H1 (cell line): ENCODE measurements at regions not wholly inside any gene's neighbourhood (a gene's known extent, or its start where the extent isn't known, plus 50 kb on each side); places are given as distances from the start of the nearest gene placed in this dataset.

Experiments used
- CTCF ChIA-PET: fragments of 300-600 bp; sonication (Branson Sonifier 250); formaldehyde crosslinking; loops from one replicate; lab custom pipeline; 2021; ENCODE audit not compliant: partially characterized antibody; lab: Charles Lee
- POLR2A ChIA-PET: fragments of 300-600 bp; sonication (Branson Sonifier 250); formaldehyde crosslinking; loops from one replicate; lab custom pipeline; 2021; ENCODE audit warnings: inconsistent platforms; ENCODE audit not compliant: partially characterized antibody; lab: Charles Lee
- DNase-seq, 2 experiments: peaks; one replicate each; pipeline versions ENCODE4 v3.0.0 to v3.0.0-alpha.2; 2010 to 2022; ENCODE audit warnings: low spot score in 2 of 2, low read depth in 1 of 2, mixed read lengths in 1 of 2
- FAIRE-seq: peaks from 2 replicates; lab custom pipeline; 2011; peaks lifted over from hg19 to GRCh38; lab: Jason Lieb, UNC
- H2AFZ ChIP-seq: 2 replicates; pipeline ENCODE4 v1.8.1; 2012; ENCODE audit warnings: low read length, inconsistent platforms
- H2AK5ac ChIP-seq: 2 replicates; pipeline ENCODE4 v1.6.1; 2013; ENCODE audit warnings: low read depth, low read length
- H2BK120ac ChIP-seq: replicated peaks from 2 replicates; pipeline ENCODE3; 2013; ENCODE audit warnings: low read depth, low read length, inconsistent platforms
- H2BK12ac ChIP-seq: 2 replicates; pipeline ENCODE4 v1.6.1; 2013; ENCODE audit warnings: low read depth, low read length
- H2BK15ac ChIP-seq: 2 replicates; pipeline ENCODE4 v1.6.1; 2013; ENCODE audit warnings: low read length
- H2BK20ac ChIP-seq: 2 replicates; pipeline ENCODE4 v1.6.1; 2013; ENCODE audit warnings: low read length
- H2BK5ac ChIP-seq: 2 replicates; pipeline ENCODE4 v1.6.1; 2013; ENCODE audit warnings: low read depth, low read length
- H3K14ac ChIP-seq: 2 replicates; pipeline ENCODE4 v1.6.1; 2013; ENCODE audit warnings: inconsistent platforms; ENCODE audit not compliant: insufficient read length
- H3K18ac ChIP-seq: 2 replicates; pipeline ENCODE4 v1.6.1; 2013; ENCODE audit warnings: low read length; ENCODE audit errors: extremely low read depth
- H3K23ac ChIP-seq: 2 replicates; pipeline ENCODE4 v1.6.1; 2013; ENCODE audit warnings: inconsistent platforms; ENCODE audit not compliant: insufficient read length
- H3K23me2 ChIP-seq: 2 replicates; pipeline ENCODE4 v1.6.1; 2013; ENCODE audit warnings: low read depth, low read length
- H3K27ac ChIP-seq: 2 replicates; pipeline ENCODE4 v1.6.1; 2011; ENCODE audit warnings: low read depth, low read length, inconsistent platforms
- H3K27me3 ChIP-seq, 4 experiments: replicated peaks in 1 of 4; 1 replicate in 1 of 4; 2 replicates in 3 of 4; pipeline versions ENCODE4 v1.6.1 to v1.8.1; 2011 to 2013; ENCODE audit warnings: low read length in 3 of 4, mild to moderate bottlenecking in 3 of 4, inconsistent platforms in 2 of 4, mixed read lengths in 2 of 4, moderate library complexity in 1 of 4; ENCODE audit not compliant: control insufficient read depth in 3 of 4, insufficient read depth in 3 of 4; ENCODE audit errors: extremely low read depth in 1 of 4
- H3K36me3 ChIP-seq, 4 experiments: 2 replicates each; pipeline versions ENCODE4 v1.6.1 to v1.8.1; 2011 to 2013; ENCODE audit warnings: mild to moderate bottlenecking in 4 of 4, low read length in 3 of 4, moderate library complexity in 2 of 4, control low read depth in 1 of 4, inconsistent platforms in 1 of 4; ENCODE audit not compliant: insufficient read depth in 4 of 4, control insufficient read depth in 2 of 4
- H3K4ac ChIP-seq: replicated peaks from 2 replicates; pipeline ENCODE3; 2013; ENCODE audit warnings: low read length, low read depth, mixed read lengths, inconsistent platforms; ENCODE audit not compliant: insufficient read length
- H3K4me1 ChIP-seq, 4 experiments: replicated peaks in 1 of 4; 1 replicate in 1 of 4; 2 replicates in 3 of 4; pipeline versions ENCODE4 v1.6.1 to v1.8.1; 2011 to 2013; ENCODE audit warnings: low read length in 3 of 4, inconsistent platforms in 2 of 4, mixed read lengths in 1 of 4; ENCODE audit not compliant: insufficient read depth in 4 of 4, control insufficient read depth in 3 of 4
- H3K4me2 ChIP-seq, 2 experiments: 2 replicates each; pipeline versions ENCODE4 v1.6.1 to v1.8.1; 2011 to 2013; ENCODE audit warnings: low read depth in 2 of 2, low read length in 2 of 2, control low read depth in 1 of 2, inconsistent platforms in 1 of 2, mild to moderate bottlenecking in 1 of 2; ENCODE audit not compliant: insufficient read depth in 1 of 2
- H3K4me3 ChIP-seq, 4 experiments: fragments of 200-600, 300-600 bp in 1 of 4; sonication (generic), shearing (Covaris generic), sonication (Bioruptor Twin) in 1 of 4; 2 replicates each; pipeline versions ENCODE4 v1.5.1 to v1.8.1; 2011 to 2016; ENCODE audit warnings: low read length in 4 of 4, low read depth in 3 of 4, control low read depth in 2 of 4, inconsistent platforms in 2 of 4, mild to moderate bottlenecking in 2 of 4, mixed read lengths in 1 of 4, moderate library complexity in 1 of 4; ENCODE audit not compliant: insufficient read depth in 2 of 4; ENCODE audit errors: extremely low read depth in 1 of 4
- H3K56ac ChIP-seq: replicated peaks from 2 replicates; pipeline ENCODE3; 2013; ENCODE audit warnings: low read depth, mild to moderate bottlenecking, mixed read lengths, low read length, inconsistent platforms; ENCODE audit not compliant: insufficient read length
- H3K79me1 ChIP-seq: 2 replicates; pipeline ENCODE4 v1.6.1; 2013; ENCODE audit warnings: low read depth, low read length, control low read depth
- H3K79me2 ChIP-seq, 2 experiments: 2 replicates each; pipeline versions ENCODE4 v1.6.1 to v1.8.1; 2012 to 2013; ENCODE audit warnings: low read length in 2 of 2, mild to moderate bottlenecking in 2 of 2, inconsistent platforms in 1 of 2; ENCODE audit not compliant: insufficient read depth in 2 of 2, control insufficient read depth in 1 of 2
- H3K9ac ChIP-seq, 4 experiments: replicated peaks in 1 of 4; 1 replicate in 1 of 4; 2 replicates in 3 of 4; pipeline versions ENCODE4 v1.6.1 to v1.8.1; 2011 to 2013; ENCODE audit warnings: low read depth in 3 of 4, low read length in 3 of 4, control low read depth in 2 of 4, mild to moderate bottlenecking in 2 of 4, moderate library complexity in 2 of 4, inconsistent platforms in 1 of 4; ENCODE audit errors: extremely low read depth in 1 of 4
- H3K9me3 ChIP-seq, 2 experiments: 2 replicates each; pipeline versions ENCODE4 v1.6.1 to v1.8.1; 2012 to 2013; ENCODE audit warnings: mild to moderate bottlenecking in 2 of 2, moderate library complexity in 2 of 2, control low read depth in 1 of 2, inconsistent platforms in 1 of 2, low read depth in 1 of 2, low read length in 1 of 2, mixed read lengths in 1 of 2; ENCODE audit not compliant: insufficient read depth in 2 of 2
- H4K20me1 ChIP-seq, 2 experiments: replicated peaks in 1 of 2; 2 replicates each; pipeline versions ENCODE3 to v1.8.1; 2011 to 2013; ENCODE audit warnings: inconsistent platforms in 2 of 2, low read length in 2 of 2, mild to moderate bottlenecking in 1 of 2; ENCODE audit not compliant: insufficient read depth in 2 of 2, control insufficient read depth in 1 of 2
- H4K5ac ChIP-seq: 2 replicates; pipeline ENCODE4 v1.6.1; 2013; ENCODE audit warnings: low read length, low read depth, mixed read lengths, inconsistent platforms; ENCODE audit not compliant: insufficient read length
- H4K8ac ChIP-seq: 2 replicates; pipeline ENCODE4 v1.8.0; 2013; ENCODE audit warnings: mild to moderate bottlenecking, moderate library complexity, low read length, inconsistent platforms; ENCODE audit not compliant: insufficient read depth; ENCODE audit errors: extremely low read depth
- H4K91ac ChIP-seq: replicated peaks from 2 replicates; pipeline ENCODE3; 2013; ENCODE audit warnings: low read length, mixed read lengths, inconsistent platforms; ENCODE audit not compliant: insufficient read length
- EP300 ChIP-seq, 2 experiments: IDR thresholded peaks; 1 replicate in 1 of 2; 2 replicates in 1 of 2; pipeline ENCODE4 v1.6.1; 2011 to 2012; ENCODE audit warnings: low read depth in 2 of 2, low read length in 2 of 2, mild to moderate bottlenecking in 2 of 2, borderline replicate concordance in 1 of 2, inconsistent platforms in 1 of 2, moderate library complexity in 1 of 2
- HDAC6 ChIP-seq: IDR thresholded peaks from one replicate; pipeline ENCODE4 v1.7.1; 2012; ENCODE audit warnings: low read depth, mild to moderate bottlenecking, inconsistent platforms, low read length, moderate library complexity
- WGBS, 2 experiments: shearing (Covaris generic) in 1 of 2; methylation state at CpG; one replicate each; pipeline versions ENCODE4 v1.1.6 to v1.1.7; 2013 to 2015; ENCODE audit warnings: low lambda C conversion rate in 2 of 2, mixed read lengths in 2 of 2, inconsistent platforms in 1 of 2, low coverage in 1 of 2, missing lambda C conversion rate in 1 of 2; ENCODE audit not compliant: insufficient replicate concordance in 2 of 2, insufficient coverage in 1 of 2, insufficient read length in 1 of 2; ENCODE audit errors: extremely low coverage in 1 of 2, missing lambda C conversion rate in 1 of 2; 5-methylcytosine and 5-hydroxymethylcytosine counted together

- DNase-seq (no peak), FAIRE-seq (no peak)
- Histone ChIP-seq H2BK5ac (no peak overlapping the region), H3K56ac (no peak overlapping the region), H3K27me3 (no peaks in the 10 kb centered on the region), H3K23me2 (no peaks in the 10 kb centered on the region), H3K9ac (no peak overlapping the region), H3K4ac (no peak overlapping the region), H3K4me1 (peaks cover 0 to 4% (median 2%) of the 10 kb centered on the region in 4 experiments; a peak in 4 of 7 replicates), H3K27ac (no peak overlapping the region), H3K4me2 (no peak overlapping the region), H2BK20ac (no peak overlapping the region), H3K79me2 (no peaks in the 10 kb centered on the region), H3K23ac (no peak overlapping the region), H2AK5ac (no peak overlapping the region), H2BK120ac (no peak overlapping the region), H3K9me3 (0 out of 4 replicates have a peak, but pooled peaks cover 0 to 3% of the 10 kb centered on the region in 2 experiments), H3K4me3 (no peak overlapping the region), H4K91ac (no peak overlapping the region), H3K18ac (no peak overlapping the region), H3K36me3 (no peaks in the 10 kb centered on the region), H4K8ac (no peak overlapping the region), H3K79me1 (no peaks in the 10 kb centered on the region), H2AFZ (no peak overlapping the region), H2BK12ac (no peak overlapping the region), H4K20me1 (no peaks in the 10 kb centered on the region), H4K5ac (no peak overlapping the region), H3K14ac (no peak overlapping the region), H2BK15ac (no peak overlapping the region)
- POLR2A ChIA-PET = no interaction called here
- CTCF ChIA-PET = no interaction called here
- 97% methylated on average over 2 of the region's 2 CpGs; no CpG with 5 or more reads in 1 of the 2 experiments for WGBS, 2 experiments
- TF ChIP-seq EP300 (IDR thresholded peaks at IDR 0.05; ENCODE audit: borderline replicate concordance in 1 of 2, low read depth in 2 of 2, low read length in 2 of 2) (no peak), HDAC6 (no peak)
Measured at GRCh38 chr3:145820170-145820569, 340.8 kb downstream of the PLOD2 start.
